Fibroblast of lung (primary cell): ENCODE measurements at regions not wholly inside any gene's neighbourhood (a gene's known extent, or its start where the extent isn't known, plus 50 kb on each side); places are given as distances from the start of the nearest gene placed in this dataset.

Experiments used
- DNase-seq, 2 donors: peaks; one replicate each; pipeline versions ENCODE4 v3.0.0 to v3.0.0-alpha.2; 2010; ENCODE audit warnings: low read depth in 2 of 2
- H2AFZ ChIP-seq: 2 replicates; pipeline ENCODE4 v1.5.1; 2012; ENCODE audit warnings: low read length, control low read depth, inconsistent platforms
- H3K27ac ChIP-seq: 2 replicates; pipeline ENCODE4 v1.5.1; 2011; ENCODE audit warnings: low read length, control low read depth; ENCODE audit not compliant: insufficient read depth
- H3K27me3 ChIP-seq: 2 replicates; pipeline ENCODE4 v1.5.1; 2011; ENCODE audit warnings: mild to moderate bottlenecking, low read length; ENCODE audit not compliant: control insufficient read depth, insufficient read depth
- H3K36me3 ChIP-seq: 2 replicates; pipeline ENCODE4 v1.5.1; 2011; ENCODE audit warnings: low read length; ENCODE audit not compliant: control insufficient read depth, insufficient read depth
- H3K4me1 ChIP-seq: 2 replicates; pipeline ENCODE4 v1.5.1; 2011; ENCODE audit warnings: low read length; ENCODE audit not compliant: control insufficient read depth, insufficient read depth; ENCODE audit errors: extremely low read depth
- H3K4me2 ChIP-seq: 2 replicates; pipeline ENCODE4 v1.5.1; 2011; ENCODE audit warnings: low read length, control low read depth; ENCODE audit not compliant: insufficient read depth; ENCODE audit errors: extremely low read depth
- H3K4me3 ChIP-seq, 4 experiments: fragments of 200-600 bp in 1 of 4; sonication (generic) in 1 of 4; replicated peaks in 1 of 4; 2 replicates each; pipeline ENCODE4 v1.5.1; 2011 to 2016; ENCODE audit warnings: low read length in 4 of 4, low read depth in 3 of 4, mild to moderate bottlenecking in 3 of 4, control low read depth in 2 of 4, inconsistent platforms in 1 of 4, mixed read lengths in 1 of 4; ENCODE audit not compliant: insufficient read depth in 1 of 4; ENCODE audit errors: control extremely low read depth in 1 of 4
- H3K79me2 ChIP-seq: 2 replicates; pipeline ENCODE4 v1.5.1; 2012; ENCODE audit warnings: mild to moderate bottlenecking, low read length, inconsistent platforms; ENCODE audit not compliant: control insufficient read depth, insufficient read depth
- H3K9ac ChIP-seq: 2 replicates; pipeline ENCODE4 v1.5.1; 2011; ENCODE audit warnings: mild to moderate bottlenecking, low read length, control low read depth; ENCODE audit not compliant: insufficient read depth
- H3K9me3 ChIP-seq: 2 replicates; pipeline ENCODE4 v1.5.1; 2012; ENCODE audit warnings: low read depth, low read length; ENCODE audit not compliant: control insufficient read depth, insufficient read depth
- H4K20me1 ChIP-seq: 2 replicates; pipeline ENCODE4 v1.5.1; 2011; ENCODE audit warnings: low read length; ENCODE audit not compliant: control insufficient read depth, insufficient read depth; ENCODE audit errors: extremely low read depth
- CTCF ChIP-seq, 2 donors: IDR thresholded peaks in 1 of 2; conservative IDR thresholded peaks in 1 of 2; 1 replicate in 1 of 2; 2 replicates in 1 of 2; pipeline ENCODE4 v1.5.1; 2011 to 2012; ENCODE audit warnings: low read length in 2 of 2, control low read depth in 1 of 2, inconsistent platforms in 1 of 2, low read depth in 1 of 2, mild to moderate bottlenecking in 1 of 2
- EZH2 ChIP-seq: IDR thresholded peaks from 2 replicates; pipeline ENCODE4 v1.5.1; 2012; ENCODE audit warnings: low read length, control low read depth, mild to moderate bottlenecking; ENCODE audit errors: missing control alignments

- TF ChIP-seq CTCF (conservative IDR thresholded peaks at IDR 0.05 in 1 of 2, IDR thresholded peaks at IDR 0.05 in 1 of 2; ENCODE audit: low read depth in 1 of 2, low read length in 2 of 2), result no peak
- TF ChIP-seq EZH2, result no peak
- peak; percentile 3 to 52 for DNase-seq
- H3K4me3 ChIP-seq, result no peak overlapping the region
- no peaks in the 10 kb centered on the region for H3K79me2 ChIP-seq
- no peak overlapping the region for H3K9ac ChIP-seq
- H3K4me2 ChIP-seq, result no peak overlapping the region
- no peaks in the 10 kb centered on the region for H3K27me3 ChIP-seq
- peaks cover 2% of the 10 kb centered on the region for H3K4me1 ChIP-seq
- no peak overlapping the region for H2AFZ ChIP-seq
- H3K9me3 ChIP-seq, result no peaks in the 10 kb centered on the region
- H4K20me1 ChIP-seq, result no peaks in the 10 kb centered on the region
- H3K27ac ChIP-seq, result no peak overlapping the region
- no peaks in the 10 kb centered on the region for H3K36me3 ChIP-seq
These were observed 97.4 kb upstream of the POU2AF2 start for GRCh38 chr11:111148121-111148520.

GRCh38 chr11:111137846-111138245, 107.7 kb upstream of the POU2AF2 start:
- no peak for DNase-seq
- no peaks in the 10 kb centered on the region for H4K20me1 ChIP-seq
- no peak for TF ChIP-seq EZH2
- TF ChIP-seq CTCF (conservative IDR thresholded peaks at IDR 0.05 in 1 of 2, IDR thresholded peaks at IDR 0.05 in 1 of 2; ENCODE audit: low read depth in 1 of 2, low read length in 2 of 2), result no peak

GRCh38 chr11:111135778-111136570, 109.6 kb upstream of the POU2AF2 start:
- Histone ChIP-seq H3K36me3 (no peaks in the 10 kb centered on the region), H3K4me1 (no peaks in the 10 kb centered on the region), H3K9ac (no peak overlapping the region), H3K4me3 (no peak overlapping the region), H3K4me2 (no peak overlapping the region), H2AFZ (no peak overlapping the region), H3K9me3 (no peaks in the 10 kb centered on the region), H3K27ac (no peak overlapping the region), H3K79me2 (no peaks in the 10 kb centered on the region), H4K20me1 (no peaks in the 10 kb centered on the region), H3K27me3 (no peaks in the 10 kb centered on the region)
- DNase-seq, result no peak
- TF ChIP-seq CTCF (conservative IDR thresholded peaks at IDR 0.05 in 1 of 2, IDR thresholded peaks at IDR 0.05 in 1 of 2; ENCODE audit: low read depth in 1 of 2, low read length in 2 of 2) (no peak), EZH2 (no peak)

More at GRCh38 chr11:111137846-111138245, 107.7 kb upstream of the POU2AF2 start:
- Histone ChIP-seq H2AFZ (no peak overlapping the region), H3K27ac (no peak overlapping the region), H3K4me1 (no peaks in the 10 kb centered on the region), H3K4me3 (no peak overlapping the region), H3K9me3 (no peaks in the 10 kb centered on the region), H3K4me2 (no peak overlapping the region), H3K27me3 (no peaks in the 10 kb centered on the region), H3K9ac (no peak overlapping the region), H3K79me2 (no peaks in the 10 kb centered on the region), H3K36me3 (no peaks in the 10 kb centered on the region)
